GM23338 (cell line): ENCODE measurements at regions not wholly inside any gene's neighbourhood (a gene's known extent, or its start where the extent isn't known, plus 50 kb on each side); places are given as distances from the start of the nearest gene placed in this dataset.

ENCODE experiments used
- ATAC-seq: fragments of 200-7000 bp; cut with Tn5 transposase; 3 replicates; pipeline ENCODE4 v1.9.1; 2020
- DNase-seq: peaks from one replicate; pipeline ENCODE4 v3.0.0-alpha.2; 2015; ENCODE audit warnings: low spot score
- H2AFZ ChIP-seq: fragments of 200-600 bp; sonication (generic); 2 replicates; pipeline ENCODE4 v1.8.0; 2016; ENCODE audit warnings: antibody characterized with exemption, mild to moderate bottlenecking, moderate library complexity
- H3F3A ChIP-seq: fragments of 200-600 bp; sonication (generic); replicated peaks from 2 replicates; pipeline ENCODE4 v1.8.0; 2017; ENCODE audit warnings: antibody characterized with exemption, mixed run types, low read depth
- H3K27ac ChIP-seq: fragments of 200-600 bp; sonication (generic); 2 replicates; pipeline ENCODE4 v1.6.1; 2016; ENCODE audit warnings: low read depth
- H3K27me3 ChIP-seq: fragments of 200-600 bp; sonication (generic); 2 replicates; pipeline ENCODE4 v1.8.0; 2016; ENCODE audit warnings: mild to moderate bottlenecking, mixed run types, moderate library complexity; ENCODE audit not compliant: insufficient read depth
- H3K36me3 ChIP-seq: fragments of 200-600 bp; sonication (generic); 2 replicates; pipeline ENCODE4 v1.8.0; 2016; ENCODE audit warnings: mild to moderate bottlenecking; ENCODE audit not compliant: insufficient read depth
- H3K4me1 ChIP-seq: fragments of 200-600 bp; sonication (generic); 2 replicates; pipeline ENCODE4 v1.8.0; 2016; ENCODE audit warnings: mild to moderate bottlenecking, moderate library complexity; ENCODE audit not compliant: insufficient read depth
- H3K4me2 ChIP-seq: fragments of 200-600 bp; sonication (generic); 2 replicates; pipeline ENCODE4 v1.7.1; 2017; ENCODE audit warnings: mixed run types
- H3K4me3 ChIP-seq: fragments of 200-600 bp; sonication (generic); 2 replicates; pipeline ENCODE4 v1.6.1; 2016; ENCODE audit warnings: mixed run types
- H3K79me2 ChIP-seq: fragments of 200-600 bp; sonication (generic); replicated peaks from 2 replicates; pipeline ENCODE4 v1.8.0; 2017; ENCODE audit warnings: mild to moderate bottlenecking; ENCODE audit not compliant: insufficient read depth
- H3K9me2 ChIP-seq: fragments of 200-600 bp; sonication (generic); 2 replicates; pipeline ENCODE4 v1.8.0; 2017; ENCODE audit not compliant: insufficient read depth
- H4K20me1 ChIP-seq: fragments of 200-600 bp; sonication (generic); replicated peaks from 2 replicates; pipeline ENCODE4 v1.8.0; 2017; ENCODE audit warnings: mild to moderate bottlenecking; ENCODE audit not compliant: insufficient read depth
- H3K27ac Mint-ChIP-seq: 2 replicates; pipeline ENCODE4 v1.8.0; 2020; ENCODE audit warnings: inconsistent platforms, mild to moderate bottlenecking, moderate library complexity, mixed read lengths
- H3K27me3 Mint-ChIP-seq: 3 replicates; pipeline ENCODE4 v1.8.0; 2022; ENCODE audit warnings: low read depth, mild to moderate bottlenecking, moderate library complexity, mixed read lengths, inconsistent platforms; ENCODE audit not compliant: insufficient read depth, poor library complexity
- H3K36me3 Mint-ChIP-seq: 3 replicates; pipeline ENCODE4 v1.8.0; 2021; ENCODE audit warnings: low read depth, mild to moderate bottlenecking, inconsistent platforms, moderate library complexity, mixed read lengths
- H3K4me1 Mint-ChIP-seq: 3 replicates; pipeline ENCODE4 v1.8.0; 2020; ENCODE audit warnings: mild to moderate bottlenecking, inconsistent platforms, mixed read lengths
- H3K4me3 Mint-ChIP-seq: 3 replicates; pipeline ENCODE4 v1.8.0; 2021; ENCODE audit warnings: moderate library complexity, mild to moderate bottlenecking, inconsistent platforms, mixed read lengths
- H3K9me3 Mint-ChIP-seq: 3 replicates; pipeline ENCODE4 v1.8.0; 2020; ENCODE audit warnings: moderate library complexity, mild to moderate bottlenecking, inconsistent platforms, mixed read lengths
- CREB1 ChIP-seq: fragments of 250-450 bp; sonication (Bioruptor Pico); IDR thresholded peaks from 2 replicates; pipeline ENCODE4 v1.5.0; 2020; ENCODE audit warnings: low read depth, mild to moderate bottlenecking, moderate library complexity
- CTCF ChIP-seq, 2 experiments: fragments of 200-600 bp in 1 of 2; sonication (generic) in 1 of 2; conservative IDR thresholded peaks; 2 replicates each; pipeline versions ENCODE4 v1.5.1 to v1.6.1; 2016 to 2017; ENCODE audit warnings: antibody characterized with exemption in 2 of 2, low read depth in 2 of 2, mild to moderate bottlenecking in 2 of 2, moderate library complexity in 1 of 2
- EZH2 ChIP-seq: fragments of 200-600 bp; sonication (generic); IDR thresholded peaks from one replicate; pipeline ENCODE4 v1.8.0; 2017; ENCODE audit warnings: antibody characterized with exemption, mild to moderate bottlenecking, low read depth; ENCODE audit not compliant: unreplicated experiment
- EZH2phosphoT487 ChIP-seq: fragments of 200-600 bp; sonication (generic); IDR thresholded peaks from one replicate; pipeline ENCODE4 v1.8.1; 2018; ENCODE audit warnings: antibody characterized with exemption; ENCODE audit not compliant: unreplicated experiment
- JUNB ChIP-seq: IDR thresholded peaks from one replicate; pipeline ENCODE4 v1.6.1; 2016; ENCODE audit warnings: antibody characterized with exemption; ENCODE audit not compliant: unreplicated experiment
- NANOG ChIP-seq: IDR thresholded peaks from 2 replicates; pipeline ENCODE4 v1.6.1; 2016; ENCODE audit warnings: antibody characterized with exemption, borderline replicate concordance
- POLR2AphosphoS5 ChIP-seq: IDR thresholded peaks from 2 replicates; pipeline ENCODE4 v1.6.1; 2016; ENCODE audit warnings: antibody characterized with exemption, low read depth
- STAT1 ChIP-seq: IDR thresholded peaks from one replicate; pipeline ENCODE4 v1.6.1; 2016; ENCODE audit warnings: antibody characterized with exemption; ENCODE audit not compliant: unreplicated experiment
- ZNF114 ChIP-seq: fragments of 250-450 bp; sonication (Bioruptor Pico); IDR thresholded peaks from 2 replicates; pipeline ENCODE4 v1.5.0; 2020; ENCODE audit warnings: mild to moderate bottlenecking, moderate library complexity
- ZNF331 ChIP-seq: fragments of 250-450 bp; sonication (Bioruptor Pico); IDR thresholded peaks from 2 replicates; pipeline ENCODE4 v1.5.0; 2020; ENCODE audit warnings: low read depth, mild to moderate bottlenecking, moderate library complexity
- ZNF462 ChIP-seq: fragments of 250-450 bp; sonication (Bioruptor Pico); IDR thresholded peaks from 2 replicates; pipeline ENCODE4 v1.5.0; 2020; ENCODE audit warnings: mild to moderate bottlenecking, moderate library complexity
- TF ChIP-seq, protein P1 (sequence below): IDR thresholded peaks from 2 replicates; pipeline ENCODE4 v1.6.1; 2016; ENCODE audit warnings: antibody characterized with exemption

DNA sequence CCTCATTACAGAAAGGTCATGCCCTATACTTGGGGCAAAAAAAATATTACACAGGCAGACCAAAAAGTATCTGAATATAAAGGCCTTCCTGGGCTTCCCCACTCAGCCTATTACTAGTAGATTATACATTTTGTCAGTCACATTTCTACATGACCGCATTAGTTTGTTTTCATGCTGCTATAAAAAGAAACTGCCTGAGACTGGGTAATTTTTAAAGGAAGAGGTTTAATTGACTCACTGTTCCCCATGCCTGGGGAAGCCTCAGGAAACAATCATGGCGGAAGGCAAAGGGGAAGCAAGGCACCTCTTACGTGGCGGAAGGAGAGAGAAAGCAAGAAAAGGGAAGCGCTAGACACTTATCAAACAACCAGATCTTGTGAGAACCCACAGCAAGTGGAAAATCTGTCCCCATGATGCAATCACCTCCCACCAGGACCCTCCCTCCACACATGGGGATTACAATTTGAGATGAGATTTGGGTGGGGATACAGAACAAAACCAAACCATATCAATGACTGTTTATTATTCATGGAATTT, 1312.0 kb downstream of the PCDH7 start:
- Histone ChIP-seq H4K20me1 (no peaks in the 10 kb centered on the region), H3K27me3 (no peaks in the 10 kb centered on the region), H3K4me3 (no peak overlapping the region), H3K4me2 (no peak overlapping the region), H3K27ac (no peak overlapping the region), H3K36me3 (no peaks in the 10 kb centered on the region), H3K79me2 (no peaks in the 10 kb centered on the region), H3K9me2 (no peaks in the 10 kb centered on the region), H3F3A (no peaks in the 10 kb centered on the region), H3K4me1 (peaks cover 1% of the 10 kb centered on the region; the same call in 1 of the 2 replicates), H2AFZ (0 out of 2 replicates have a peak overlapping the region, but pooled peaks have one; percentile 43)
- no peak overlapping the region for H3K4me3 Mint-ChIP-seq
- no peaks in the 10 kb centered on the region for H3K4me1 Mint-ChIP-seq
- TF ChIP-seq POLR2AphosphoS5 (no peak), ZNF114 (CRISPR knock-in tag) (no peak), STAT1 (no peak), JUNB (no peak), ZNF331 (CRISPR knock-in tag) (no peak)
- H3K27ac Mint-ChIP-seq = no peak overlapping the region
- DNase-seq = no peak
- H3K27me3 Mint-ChIP-seq = no peaks in the 10 kb centered on the region
- H3K36me3 Mint-ChIP-seq = no peaks in the 10 kb centered on the region
- H3K9me3 Mint-ChIP-seq = no peaks in the 10 kb centered on the region
- ATAC-seq = no peak

DNA sequence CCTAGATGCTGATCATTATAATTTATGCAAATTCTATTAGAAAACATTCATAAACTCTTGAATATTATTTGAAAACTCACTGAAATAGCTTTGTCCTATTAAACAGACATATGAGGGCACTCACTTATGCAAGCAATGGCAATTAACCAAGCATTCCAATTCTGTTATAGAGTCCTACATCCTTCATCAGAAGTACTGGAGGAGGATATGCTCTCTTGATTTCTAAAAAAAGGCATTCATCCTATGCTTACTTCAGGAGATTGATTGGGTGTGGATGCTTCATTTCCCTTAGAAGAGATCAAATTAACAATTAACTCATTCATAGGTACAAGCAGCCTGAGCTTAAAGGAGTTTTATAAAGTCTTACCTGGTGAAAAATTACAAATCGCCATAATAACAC, 1317.2 kb downstream of the PCDH7 start:
- ATAC-seq (no peak), DNase-seq (no peak)
- H3K4me3 ChIP-seq = no peak overlapping the region
- no peak overlapping the region for H3K27ac ChIP-seq
- H3K79me2 ChIP-seq = no peaks in the 10 kb centered on the region
- H3K27me3 ChIP-seq = no peaks in the 10 kb centered on the region
- H3K4me3 Mint-ChIP-seq = no peak overlapping the region
- no peaks in the 10 kb centered on the region for H3K9me2 ChIP-seq
- H3K4me1 Mint-ChIP-seq = peaks cover 8% of the 10 kb centered on the region; the same call in 2 of the 3 replicates
- H3K4me1 ChIP-seq = peaks cover 6% of the 10 kb centered on the region; the same call in 1 of the 2 replicates
- no peaks in the 10 kb centered on the region for H3K36me3 Mint-ChIP-seq
- no peaks in the 10 kb centered on the region for H3K36me3 ChIP-seq
- H3K27me3 Mint-ChIP-seq = no peaks in the 10 kb centered on the region
- no peaks in the 10 kb centered on the region for H3K9me3 Mint-ChIP-seq
- no peaks in the 10 kb centered on the region for H4K20me1 ChIP-seq
- no peak overlapping the region for H3K27ac Mint-ChIP-seq
- H2AFZ ChIP-seq = no peak overlapping the region
- H3F3A ChIP-seq = no peaks in the 10 kb centered on the region
- H3K4me2 ChIP-seq = no peak overlapping the region
- TF ChIP-seq CTCF (conservative IDR thresholded peaks at IDR 0.05; ENCODE audit: low read depth in 2 of 2) = no peak
- no peak for TF ChIP-seq NANOG
- TF ChIP-seq CREB1 = no peak
- TF ChIP-seq STAT1 = no peak
- no peak for TF ChIP-seq JUNB
- TF ChIP-seq, protein P1, sequence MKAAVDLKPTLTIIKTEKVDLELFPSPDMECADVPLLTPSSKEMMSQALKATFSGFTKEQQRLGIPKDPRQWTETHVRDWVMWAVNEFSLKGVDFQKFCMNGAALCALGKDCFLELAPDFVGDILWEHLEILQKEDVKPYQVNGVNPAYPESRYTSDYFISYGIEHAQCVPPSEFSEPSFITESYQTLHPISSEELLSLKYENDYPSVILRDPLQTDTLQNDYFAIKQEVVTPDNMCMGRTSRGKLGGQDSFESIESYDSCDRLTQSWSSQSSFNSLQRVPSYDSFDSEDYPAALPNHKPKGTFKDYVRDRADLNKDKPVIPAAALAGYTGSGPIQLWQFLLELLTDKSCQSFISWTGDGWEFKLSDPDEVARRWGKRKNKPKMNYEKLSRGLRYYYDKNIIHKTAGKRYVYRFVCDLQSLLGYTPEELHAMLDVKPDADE = no peak
- no peak for TF ChIP-seq EZH2
- TF ChIP-seq ZNF462 (CRISPR knock-in tag) = no peak
- no peak for TF ChIP-seq EZH2phosphoT487
- TF ChIP-seq ZNF114 (CRISPR knock-in tag) = no peak
- TF ChIP-seq POLR2AphosphoS5 = no peak
- no peak for TF ChIP-seq ZNF331 (CRISPR knock-in tag)
